H9 (cell line): ENCODE measurements at regions not wholly inside any gene's neighbourhood (a gene's known extent, or its start where the extent isn't known, plus 50 kb on each side); places are given as distances from the start of the nearest gene placed in this dataset.

Experiments
- DNase-seq: peaks from one replicate; pipeline ENCODE4 v3.0.0-alpha.2; 2017
- H2AFZ ChIP-seq: one replicate; pipeline ENCODE4 v1.6.1; 2013; ENCODE audit warnings: mild to moderate bottlenecking, low read length, control low read depth, moderate library complexity
- H2AK5ac ChIP-seq: 2 replicates; pipeline ENCODE4 v1.6.1; 2013; ENCODE audit warnings: low read length, control low read depth, mixed read lengths; ENCODE audit not compliant: insufficient read length
- H2BK120ac ChIP-seq: one replicate; pipeline ENCODE4 v1.6.1; 2013; ENCODE audit warnings: low read depth, mild to moderate bottlenecking, low read length, control low read depth, inconsistent platforms; ENCODE audit not compliant: poor library complexity, severe bottlenecking
- H2BK12ac ChIP-seq: 2 replicates; pipeline ENCODE4 v1.6.1; 2013; ENCODE audit warnings: low read length, control low read depth, mixed read lengths, low read depth; ENCODE audit not compliant: insufficient read length
- H2BK15ac ChIP-seq: 2 replicates; pipeline ENCODE4 v1.6.1; 2013; ENCODE audit warnings: low read depth, low read length, control low read depth
- H2BK20ac ChIP-seq: one replicate; pipeline ENCODE4 v1.6.1; 2013; ENCODE audit warnings: low read depth, mild to moderate bottlenecking, low read length, control low read depth, inconsistent platforms; ENCODE audit not compliant: poor library complexity, severe bottlenecking
- H2BK5ac ChIP-seq: 2 replicates; pipeline ENCODE4 v1.6.1; 2013; ENCODE audit warnings: low read length, control low read depth, mixed read lengths; ENCODE audit not compliant: insufficient read length
- H3K14ac ChIP-seq: 2 replicates; pipeline ENCODE4 v1.6.1; 2013; ENCODE audit warnings: low read length, control low read depth; ENCODE audit not compliant: insufficient read depth
- H3K18ac ChIP-seq: 2 replicates; pipeline ENCODE4 v1.6.1; 2013; ENCODE audit warnings: low read depth, mild to moderate bottlenecking, mixed read lengths, low read length, control low read depth; ENCODE audit not compliant: insufficient read length
- H3K23ac ChIP-seq: 2 replicates; pipeline ENCODE4 v1.6.1; 2013; ENCODE audit warnings: low read length, control low read depth, mixed read lengths, low read depth; ENCODE audit not compliant: insufficient read length
- H3K23me2 ChIP-seq: 2 replicates; pipeline ENCODE4 v1.6.1; 2013; ENCODE audit warnings: low read depth, mild to moderate bottlenecking, mixed read lengths, low read length, control low read depth; ENCODE audit not compliant: insufficient read length, poor library complexity, severe bottlenecking
- H3K27ac ChIP-seq: 2 replicates; pipeline ENCODE4 v1.5.1; 2013; ENCODE audit warnings: low read length, control low read depth, mixed read lengths, low read depth; ENCODE audit not compliant: insufficient read length
- H3K27me3 ChIP-seq: 2 replicates; pipeline ENCODE4 v1.6.1; 2013; ENCODE audit warnings: low read length, control low read depth, inconsistent platforms; ENCODE audit not compliant: insufficient read depth
- H3K4ac ChIP-seq: 2 replicates; pipeline ENCODE4 v1.6.1; 2013; ENCODE audit warnings: low read depth, mild to moderate bottlenecking, control low read depth, inconsistent platforms, low read length, moderate library complexity
- H3K4me1 ChIP-seq: 2 replicates; pipeline ENCODE4 v1.6.1; 2013; ENCODE audit warnings: low read length, control low read depth, inconsistent platforms; ENCODE audit not compliant: insufficient read depth
- H3K4me2 ChIP-seq: 2 replicates; pipeline ENCODE4 v1.6.1; 2013; ENCODE audit warnings: low read length, control low read depth, mixed read lengths; ENCODE audit not compliant: insufficient read length, insufficient read depth
- H3K56ac ChIP-seq: 2 replicates; pipeline ENCODE4 v1.6.1; 2013; ENCODE audit warnings: low read depth, mild to moderate bottlenecking, mixed read lengths, low read length, control low read depth; ENCODE audit not compliant: insufficient read length
- H3K79me1 ChIP-seq: 2 replicates; pipeline ENCODE4 v1.6.1; 2013; ENCODE audit warnings: low read depth, mild to moderate bottlenecking, moderate library complexity, low read length, control low read depth, inconsistent platforms; ENCODE audit not compliant: insufficient read depth, poor library complexity, severe bottlenecking
- H3K79me2 ChIP-seq: 2 replicates; pipeline ENCODE4 v1.6.1; 2013; ENCODE audit warnings: low read length, control low read depth, inconsistent platforms; ENCODE audit not compliant: insufficient read depth
- H3K9ac ChIP-seq: 2 replicates; pipeline ENCODE4 v1.6.1; 2013; ENCODE audit warnings: low read length, control low read depth, mixed read lengths; ENCODE audit not compliant: insufficient read length; ENCODE audit errors: extremely low read depth
- H3K9me3 ChIP-seq: one replicate; pipeline ENCODE4 v1.6.1; 2013; ENCODE audit warnings: low read depth, low read length, inconsistent platforms; ENCODE audit not compliant: control insufficient read depth
- H3T11ph ChIP-seq: one replicate; pipeline ENCODE4 v1.6.1; 2013; ENCODE audit warnings: mild to moderate bottlenecking, low read length, control low read depth, inconsistent platforms
- H4K20me1 ChIP-seq: one replicate; pipeline ENCODE4 v1.6.1; 2013; ENCODE audit not compliant: control insufficient read depth, insufficient read length, insufficient read depth
- H4K5ac ChIP-seq: 2 replicates; pipeline ENCODE4 v1.6.1; 2013; ENCODE audit warnings: low read depth, mild to moderate bottlenecking, mixed read lengths, low read length, control low read depth; ENCODE audit not compliant: insufficient read length
- H4K8ac ChIP-seq: replicated peaks from 2 replicates; pipeline ENCODE4 v1.6.1; 2013; ENCODE audit warnings: low read length, control low read depth, mixed read lengths, low read depth; ENCODE audit not compliant: insufficient read length
- H4K91ac ChIP-seq: 2 replicates; pipeline ENCODE4 v1.6.1; 2013; ENCODE audit warnings: low read depth, mild to moderate bottlenecking, moderate library complexity, mixed read lengths, low read length, control low read depth; ENCODE audit not compliant: insufficient read length
- H3K27ac Mint-ChIP-seq, 3 experiments: 2 replicates in 2 of 3; 3 replicates in 1 of 3; pipeline ENCODE4 v1.8.0; 2020 to 2021; ENCODE audit warnings: mixed read lengths in 3 of 3, mild to moderate bottlenecking in 1 of 3, moderate library complexity in 1 of 3
- H3K27me3 Mint-ChIP-seq: 2 replicates; pipeline ENCODE4 v1.8.0; 2021; ENCODE audit warnings: low read depth, mild to moderate bottlenecking, moderate library complexity, mixed read lengths
- H3K36me3 Mint-ChIP-seq, 3 experiments: 2 replicates in 2 of 3; 3 replicates in 1 of 3; pipeline ENCODE4 v1.8.0; 2020 to 2021; ENCODE audit warnings: low read depth in 3 of 3, mixed read lengths in 3 of 3; ENCODE audit not compliant: insufficient read depth in 1 of 3
- H3K4me1 Mint-ChIP-seq, 2 experiments: 2 replicates each; pipeline ENCODE4 v1.8.0; 2020; ENCODE audit warnings: mixed read lengths in 2 of 2
- H3K4me3 Mint-ChIP-seq, 2 experiments: 2 replicates in 1 of 2; 3 replicates in 1 of 2; pipeline ENCODE4 v1.8.0; 2020 to 2021; ENCODE audit warnings: mild to moderate bottlenecking in 2 of 2, mixed read lengths in 2 of 2, moderate library complexity in 1 of 2
- H3K9me3 Mint-ChIP-seq, 2 experiments: 2 replicates in 1 of 2; 3 replicates in 1 of 2; pipeline ENCODE4 v1.8.0; 2020; ENCODE audit warnings: mild to moderate bottlenecking in 2 of 2, mixed read lengths in 2 of 2, moderate library complexity in 1 of 2
- WGBS: extraction: QIAGEN DNeasy Blood & Tissue Kit; methylation state at CpG from one replicate; pipeline ENCODE4 v1.1.7; 2013; ENCODE audit warnings: missing lambda C conversion rate, low lambda C conversion rate, mixed read lengths; ENCODE audit not compliant: insufficient read length; ENCODE audit errors: extremely low coverage; 5-methylcytosine and 5-hydroxymethylcytosine counted together
- TF ChIP-seq, protein P1 (sequence below): fragments of 200-600 bp; sonication (generic); conservative IDR thresholded peaks from 3 replicates; pipeline ENCODE4 v1.8.0; 2021; ENCODE audit warnings: antibody characterized with exemption, mild to moderate bottlenecking

DNA sequence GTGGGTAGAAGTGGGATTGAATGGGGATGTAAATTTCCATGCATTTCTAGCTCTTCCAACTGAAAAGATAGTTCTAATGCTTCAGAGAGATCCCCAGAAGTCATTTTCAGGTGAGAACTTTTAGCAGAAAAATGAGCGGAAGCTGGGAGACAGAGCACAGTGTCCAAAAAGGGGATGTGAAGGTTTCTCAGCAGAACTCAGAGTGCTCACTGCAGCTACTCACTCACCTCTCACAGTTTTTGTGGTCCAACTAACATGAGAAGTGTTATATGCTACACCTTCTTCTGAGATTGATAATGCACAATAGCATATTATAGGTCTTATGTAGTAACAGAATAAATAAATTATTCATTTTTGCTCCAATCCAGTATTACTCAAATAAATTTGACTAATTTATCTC lies 519.2 kb upstream of the HS3ST5 start:
- no CpG with 5 or more reads among the region's 1 CpG for WGBS
- Histone ChIP-seq H3K9ac (no peak overlapping the region), H2BK5ac (no peak overlapping the region), H4K8ac (no peak overlapping the region), H2AK5ac (no peak overlapping the region), H4K20me1 (no peaks in the 10 kb centered on the region), H3K9me3 (peaks cover 4% of the 10 kb centered on the region), H4K91ac (no peak overlapping the region), H2BK12ac (no peak overlapping the region), H3K4ac (no peak overlapping the region), H3K14ac (no peak overlapping the region), H2BK20ac (no peak overlapping the region), H3K4me1 (no peaks in the 10 kb centered on the region), H3K79me2 (no peaks in the 10 kb centered on the region), H2BK120ac (no peak overlapping the region), H3K27ac (no peak overlapping the region), H3K27me3 (no peaks in the 10 kb centered on the region), H3K23me2 (no peaks in the 10 kb centered on the region), H3K4me2 (no peak overlapping the region), H3T11ph (no peak overlapping the region), H3K56ac (no peak overlapping the region), H4K5ac (no peak overlapping the region), H3K79me1 (no peaks in the 10 kb centered on the region), H3K23ac (no peak overlapping the region), H2AFZ (no peak overlapping the region), H3K18ac (no peak overlapping the region), H2BK15ac (no peak overlapping the region)
- Mint-ChIP-seq H3K27me3 (no peaks in the 10 kb centered on the region), H3K4me1 (no peaks in the 10 kb centered on the region), H3K36me3 (peaks cover 0 to 9% (median 2%) of the 10 kb centered on the region in 3 experiments; a peak in 3 of 7 replicates), H3K9me3 (peaks cover 7 to 10% of the 10 kb centered on the region in 2 experiments; a peak in 4 of 5 replicates), H3K27ac (no peak overlapping the region), H3K4me3 (no peak overlapping the region)
- TF ChIP-seq, protein P1, sequence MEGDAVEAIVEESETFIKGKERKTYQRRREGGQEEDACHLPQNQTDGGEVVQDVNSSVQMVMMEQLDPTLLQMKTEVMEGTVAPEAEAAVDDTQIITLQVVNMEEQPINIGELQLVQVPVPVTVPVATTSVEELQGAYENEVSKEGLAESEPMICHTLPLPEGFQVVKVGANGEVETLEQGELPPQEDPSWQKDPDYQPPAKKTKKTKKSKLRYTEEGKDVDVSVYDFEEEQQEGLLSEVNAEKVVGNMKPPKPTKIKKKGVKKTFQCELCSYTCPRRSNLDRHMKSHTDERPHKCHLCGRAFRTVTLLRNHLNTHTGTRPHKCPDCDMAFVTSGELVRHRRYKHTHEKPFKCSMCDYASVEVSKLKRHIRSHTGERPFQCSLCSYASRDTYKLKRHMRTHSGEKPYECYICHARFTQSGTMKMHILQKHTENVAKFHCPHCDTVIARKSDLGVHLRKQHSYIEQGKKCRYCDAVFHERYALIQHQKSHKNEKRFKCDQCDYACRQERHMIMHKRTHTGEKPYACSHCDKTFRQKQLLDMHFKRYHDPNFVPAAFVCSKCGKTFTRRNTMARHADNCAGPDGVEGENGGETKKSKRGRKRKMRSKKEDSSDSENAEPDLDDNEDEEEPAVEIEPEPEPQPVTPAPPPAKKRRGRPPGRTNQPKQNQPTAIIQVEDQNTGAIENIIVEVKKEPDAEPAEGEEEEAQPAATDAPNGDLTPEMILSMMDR: no peak
- DNase-seq: no peak
